Right lobe of liver (tissue), 6 donors: ENCODE measurements at regions not wholly inside any gene's neighbourhood (a gene's known extent, or its start where the extent isn't known, plus 50 kb on each side); places are given as distances from the start of the nearest gene placed in this dataset.

ENCODE experiments used
- ATAC-seq, 4 donors: fragments of 200-7000 bp; cut with Tn5 transposase; one replicate each; pipeline ENCODE4 v1.9.1; 2020; ENCODE audit warnings: mild to moderate bottlenecking in 4 of 4, moderate library complexity in 4 of 4
- DNase-seq, 3 donors: peaks; one replicate each; pipeline ENCODE4 v3.0.0-alpha.2; 2020
- H3K27ac ChIP-seq, 3 donors: fragments of 200-600 bp; one replicate each; pipeline ENCODE4 v1.8.0; 2022
- H3K27me3 ChIP-seq, 2 donors: fragments of 200-600 bp; one replicate each; pipeline ENCODE4 v1.8.0; 2022
- H3K36me3 ChIP-seq, 4 donors: fragments of 200-600 bp; sonication (generic) in 1 of 4; one replicate each; pipeline versions ENCODE4 v1.5.1 to v1.8.0; 2017 to 2022; ENCODE audit warnings: control low read depth in 1 of 4
- H3K4me1 ChIP-seq, 4 donors: fragments of 200-600 bp; sonication (generic) in 1 of 4; one replicate each; pipeline versions ENCODE4 v1.5.1 to v1.8.0; 2017 to 2022; ENCODE audit warnings: control low read depth in 1 of 4
- H3K4me3 ChIP-seq, 3 donors: fragments of 200-600 bp; one replicate each; pipeline ENCODE4 v1.8.0; 2022
- H3K9me3 ChIP-seq, 4 donors: fragments of 200-600 bp; sonication (generic) in 1 of 4; one replicate each; pipeline versions ENCODE4 v1.5.1 to v1.8.0; 2017 to 2022; ENCODE audit warnings: control low read depth in 1 of 4
- CTCF ChIP-seq, 4 donors: fragments of 200-600 bp in 3 of 4; fragments of 450-650 bp in 1 of 4; IDR thresholded peaks; one replicate each; pipeline versions ENCODE4 v1.5.1 to v1.8.0; 2016 to 2022; ENCODE audit warnings: antibody characterized with exemption in 4 of 4, mild to moderate bottlenecking in 2 of 4
- POLR2A ChIP-seq: fragments of 450-650 bp; IDR thresholded peaks from one replicate; pipeline ENCODE4 v1.6.1; 2017; ENCODE audit warnings: antibody characterized with exemption, mild to moderate bottlenecking
- WGBS: methylation state at CpG from one replicate; pipeline ENCODE4 v1.1.6; 2018; ENCODE audit warnings: low coverage, low lambda C conversion rate; ENCODE audit not compliant: insufficient coverage; ENCODE audit errors: missing lambda C conversion rate; 5-methylcytosine and 5-hydroxymethylcytosine counted together
- intact Hi-C, 2 donors: fragments of 100-400 bp; cut with DNase I; formaldehyde crosslinking; loops; one replicate each; pipeline versions ENCODE4 v1.11.2 to v1.14.1; 2022
- donor health status: DM: no; HTN: yes; CAD: no.
- donor health status: DM: no; HTN: no; CAD: no.
- donor health status: DM: no; HTN: no; CAD: no.
- donor health status: DM: no; HTN: yes; CAD: no.
- donor health status: DM: no; HTN: yes; CAD: no.

DNA sequence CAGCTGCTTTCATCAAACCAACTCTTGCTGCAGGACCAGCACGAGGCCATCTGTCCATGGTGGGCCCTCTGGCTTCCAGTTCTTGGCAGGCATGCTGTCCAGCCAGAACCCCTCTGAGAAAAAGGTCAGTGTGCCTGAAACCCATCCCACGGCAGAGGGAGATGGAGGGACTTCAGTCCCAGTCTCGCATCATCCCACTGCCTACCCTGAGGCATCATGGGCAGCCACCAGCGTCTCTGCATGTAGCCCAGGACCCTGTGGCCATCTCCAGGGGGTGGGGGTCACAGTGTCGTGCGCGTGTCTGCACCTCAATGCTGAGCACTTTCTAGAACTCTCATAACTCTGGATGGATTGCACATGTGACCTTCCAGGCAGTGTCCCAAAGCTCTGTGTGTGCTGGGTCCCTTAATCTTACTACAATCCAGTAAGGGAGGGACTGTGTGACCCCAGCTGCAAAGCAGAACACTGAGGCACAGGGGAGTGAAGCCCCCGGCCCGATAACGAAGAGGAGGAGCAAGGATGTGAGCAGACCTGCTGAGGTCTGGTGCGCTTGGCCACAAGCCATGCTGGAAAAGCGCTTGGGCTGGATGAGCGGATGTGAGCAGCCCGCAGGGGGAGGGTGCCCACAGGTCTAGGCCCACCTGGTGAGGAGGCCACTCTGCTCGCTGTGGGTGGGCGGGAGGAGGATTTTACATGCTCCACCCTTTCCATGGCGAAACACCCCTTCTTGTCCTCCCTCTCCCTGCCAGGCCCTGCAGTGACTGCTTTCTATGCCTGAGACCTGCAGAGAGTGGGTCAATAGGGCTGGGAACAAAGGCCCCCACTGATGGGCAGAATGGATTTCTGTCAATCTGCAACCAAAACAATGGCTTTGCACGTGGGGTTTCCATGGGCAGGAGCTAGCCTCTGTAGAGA is 1401.0 kb downstream of the BRD1 start:
- peak in 2 of 3 donors; percentile 35 to 47 for DNase-seq
- no peaks in the 10 kb centered on the region for H3K4me1 ChIP-seq
- no peaks in the 10 kb centered on the region for H3K27me3 ChIP-seq
- intact Hi-C loops, result no loop called here
- H3K27ac ChIP-seq, result no peak overlapping the region
- 30% methylated on average over 2 of the region's 18 CpGs for WGBS
- TF ChIP-seq CTCF (IDR thresholded peaks at IDR 0.05), result no peak
- no peak for ATAC-seq
- no peak overlapping the region for H3K4me3 ChIP-seq
- no peaks in the 10 kb centered on the region for H3K9me3 ChIP-seq
- H3K36me3 ChIP-seq, result no peaks in the 10 kb centered on the region

- DNase-seq, result peak in 2 of 3 donors; percentile 16 to 27
- Histone ChIP-seq H3K4me3 (no peak overlapping the region), H3K4me1 (no peaks in the 10 kb centered on the region), H3K36me3 (no peaks in the 10 kb centered on the region), H3K9me3 (no peaks in the 10 kb centered on the region), H3K27ac (no peak overlapping the region), H3K27me3 (no peaks in the 10 kb centered on the region)
- no peak for TF ChIP-seq POLR2A
- TF ChIP-seq CTCF (IDR thresholded peaks at IDR 0.05), result no peak
- intact Hi-C loops, result no loop called here
- no peak for ATAC-seq
- WGBS, result no CpG with 5 or more reads among the region's 12 CpGs
These were observed 1402.0 kb downstream of the BRD1 start for GRCh38 chr22:48425641-48426040.

GRCh38 chr22:48425091-48425506 is 1402.6 kb downstream of the BRD1 start:
- Histone ChIP-seq H3K36me3 (no peaks in the 10 kb centered on the region), H3K9me3 (no peaks in the 10 kb centered on the region), H3K4me1 (no peaks in the 10 kb centered on the region), H3K27ac (no peak overlapping the region), H3K4me3 (no peak overlapping the region), H3K27me3 (no peaks in the 10 kb centered on the region)
- TF ChIP-seq POLR2A, result no peak
- TF ChIP-seq CTCF (IDR thresholded peaks at IDR 0.05), result no peak
- ATAC-seq (no peak), DNase-seq (peak in 2 of 3 donors; percentile 24 to 34)
- 17% methylated on average over 1 of the region's 15 CpGs for WGBS
- intact Hi-C loops, result no loop called here

- intact Hi-C loops, result no loop called here
These were observed 1403.0 kb downstream of the BRD1 start for GRCh38 chr22:48424661-48425060.

More at GRCh38 chr22:48424661-48425060, 1403.0 kb downstream of the BRD1 start:
- Histone ChIP-seq H3K4me1 (no peaks in the 10 kb centered on the region), H3K36me3 (no peaks in the 10 kb centered on the region), H3K27me3 (no peaks in the 10 kb centered on the region), H3K9me3 (no peaks in the 10 kb centered on the region), H3K4me3 (no peak overlapping the region), H3K27ac (no peak overlapping the region)
- ATAC-seq, result no peak
- no peak for DNase-seq
- TF ChIP-seq POLR2A, result no peak
- no peak for TF ChIP-seq CTCF (IDR thresholded peaks at IDR 0.05)
- 60% methylated on average over 3 of the region's 5 CpGs for WGBS
